ENCODE measurements at regions not wholly inside any gene's neighbourhood (a gene's known extent, or its start where the extent isn't known, plus 50 kb on each side); places are given as distances from the start of the nearest gene placed in this dataset.

- no peaks in the 10 kb centered on the region for H3K36me3 ChIP-seq (ENCODE audit: control insufficient read depth in 1 of 2, insufficient read depth in 2 of 2, low read length in 1 of 2)
- DNase-seq = no peak
- no peaks in the 10 kb centered on the region for H3K9me3 ChIP-seq (ENCODE audit: control insufficient read depth, low read length)
- no peak overlapping the region for H3K4me3 ChIP-seq (ENCODE audit: low read length in 2 of 2)
- H3K4me1 ChIP-seq (ENCODE audit: control insufficient read depth in 1 of 2, insufficient read depth in 2 of 2, low read length in 2 of 2) = no peaks in the 10 kb centered on the region
- H3K27me3 ChIP-seq (ENCODE audit: control insufficient read depth in 1 of 2, insufficient read depth in 2 of 2, low read length in 1 of 2) = no peaks in the 10 kb centered on the region
- no peak for ATAC-seq (ENCODE audit: low FRiP score)
- intact Hi-C loops (cut with DNase I) = no loop called here
- no peak overlapping the region for H3K27ac ChIP-seq (ENCODE audit: low read depth in 1 of 2, low read length in 2 of 2)
- WGBS, 2 donors = 59 to 68% methylated on average over 2 of the region's 2 CpGs
Observed at GRCh38 chrX:80206647-80207046, 192.1 kb downstream of the TBX22 start.

- intact Hi-C loops (cut with DNase I) = no loop called here
- Histone ChIP-seq H3K36me3 (ENCODE audit: control insufficient read depth in 1 of 2, insufficient read depth in 2 of 2, low read length in 1 of 2) (no peaks in the 10 kb centered on the region), H3K4me1 (ENCODE audit: control insufficient read depth in 1 of 2, insufficient read depth in 2 of 2, low read length in 2 of 2) (no peaks in the 10 kb centered on the region), H3K4me3 (ENCODE audit: low read length in 2 of 2) (no peak overlapping the region), H3K27ac (ENCODE audit: low read depth in 1 of 2, low read length in 2 of 2) (no peak overlapping the region), H3K27me3 (ENCODE audit: control insufficient read depth in 1 of 2, insufficient read depth in 2 of 2, low read length in 1 of 2) (no peaks in the 10 kb centered on the region), H3K9me3 (ENCODE audit: control insufficient read depth, low read length) (no peaks in the 10 kb centered on the region)
- DNase-seq = no peak
- ATAC-seq (ENCODE audit: low FRiP score) = peak; percentile 22
- WGBS, 2 donors = 71 to 85% methylated on average over 6 of the region's 6 CpGs
Observed at GRCh38 chrX:80207327-80207726, 192.8 kb downstream of the TBX22 start.

GRCh38 chrX:80216086-80216485, 201.5 kb downstream of the TBX22 start:
- 63 to 65% methylated on average over 2 of the region's 2 CpGs for WGBS, 2 donors
- no peak for ATAC-seq (ENCODE audit: low FRiP score)

DNA sequence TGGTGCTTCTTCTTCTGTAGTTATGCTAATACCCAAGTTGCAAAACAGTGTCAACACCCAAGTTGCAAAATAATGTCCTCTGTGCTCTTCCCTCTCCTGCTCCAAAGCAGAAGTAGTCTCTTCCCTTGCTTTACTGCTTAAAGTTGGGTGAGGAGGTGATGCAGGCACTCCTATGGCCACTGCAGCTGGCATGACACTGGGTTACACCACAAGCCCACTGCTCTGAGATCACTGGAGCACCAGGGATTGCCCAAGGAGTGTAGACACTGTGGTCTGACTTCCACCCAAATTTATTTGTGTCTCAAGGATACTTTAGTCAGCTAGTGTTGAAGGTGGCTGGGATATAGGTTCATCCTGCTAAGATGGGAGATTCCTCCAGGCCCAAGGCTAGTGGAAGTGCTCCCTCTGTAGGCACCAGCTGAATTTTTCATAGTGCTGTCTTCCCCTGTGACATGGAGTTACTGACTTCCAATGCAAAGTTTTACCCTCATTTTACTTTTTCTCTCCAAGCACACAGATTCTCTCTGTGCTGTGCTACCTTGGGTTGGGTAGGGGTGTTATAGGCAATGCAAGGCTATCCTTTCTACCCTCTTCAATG, 196.2 kb upstream of the TENT5D start:
- no peaks in the 10 kb centered on the region for H3K4me1 ChIP-seq (ENCODE audit: control insufficient read depth in 1 of 2, insufficient read depth in 2 of 2, low read length in 2 of 2)
- H3K4me3 ChIP-seq (ENCODE audit: low read length in 2 of 2) = no peak overlapping the region
- H3K36me3 ChIP-seq (ENCODE audit: control insufficient read depth in 1 of 2, insufficient read depth in 2 of 2, low read length in 1 of 2) = no peaks in the 10 kb centered on the region
- ATAC-seq (ENCODE audit: low FRiP score) = no peak
- no peaks in the 10 kb centered on the region for H3K9me3 ChIP-seq (ENCODE audit: control insufficient read depth, low read length)
- intact Hi-C loops (cut with DNase I) = no loop called here
- H3K27ac ChIP-seq (ENCODE audit: low read depth in 1 of 2, low read length in 2 of 2) = no peak overlapping the region
- DNase-seq = no peak
- no peaks in the 10 kb centered on the region for H3K27me3 ChIP-seq (ENCODE audit: control insufficient read depth in 1 of 2, insufficient read depth in 2 of 2, low read length in 1 of 2)

More at GRCh38 chrX:80216086-80216485, 201.5 kb downstream of the TBX22 start:
- Histone ChIP-seq H3K9me3 (ENCODE audit: control insufficient read depth, low read length) (no peaks in the 10 kb centered on the region), H3K27me3 (ENCODE audit: control insufficient read depth in 1 of 2, insufficient read depth in 2 of 2, low read length in 1 of 2) (no peaks in the 10 kb centered on the region), H3K4me3 (ENCODE audit: low read length in 2 of 2) (no peak overlapping the region), H3K27ac (ENCODE audit: low read depth in 1 of 2, low read length in 2 of 2) (no peak overlapping the region), H3K4me1 (ENCODE audit: control insufficient read depth in 1 of 2, insufficient read depth in 2 of 2, low read length in 2 of 2) (no peaks in the 10 kb centered on the region), H3K36me3 (ENCODE audit: control insufficient read depth in 1 of 2, insufficient read depth in 2 of 2, low read length in 1 of 2) (no peaks in the 10 kb centered on the region)
- intact Hi-C loops (cut with DNase I) = no loop called here
- DNase-seq = no peak

- Histone ChIP-seq H3K27ac (ENCODE audit: low read depth in 1 of 2, low read length in 2 of 2) (no peak overlapping the region), H3K27me3 (ENCODE audit: control insufficient read depth in 1 of 2, insufficient read depth in 2 of 2, low read length in 1 of 2) (no peaks in the 10 kb centered on the region), H3K4me1 (ENCODE audit: control insufficient read depth in 1 of 2, insufficient read depth in 2 of 2, low read length in 2 of 2) (no peaks in the 10 kb centered on the region), H3K4me3 (ENCODE audit: low read length in 2 of 2) (no peak overlapping the region), H3K9me3 (ENCODE audit: control insufficient read depth, low read length) (no peaks in the 10 kb centered on the region), H3K36me3 (ENCODE audit: control insufficient read depth in 1 of 2, insufficient read depth in 2 of 2, low read length in 1 of 2) (no peaks in the 10 kb centered on the region)
- DNase-seq (no peak), ATAC-seq (ENCODE audit: low FRiP score) (no peak)
- intact Hi-C loops (cut with DNase I) = no loop called here
- 60 to 67% methylated on average over 2 of the region's 2 CpGs for WGBS, 2 donors
Observed at GRCh38 chrX:80229626-80230025, 190.6 kb upstream of the TENT5D start.

- intact Hi-C loops (cut with DNase I) = no loop called here
- H3K4me1 ChIP-seq (ENCODE audit: control insufficient read depth in 1 of 2, insufficient read depth in 2 of 2, low read length in 2 of 2) = no peaks in the 10 kb centered on the region
- ATAC-seq (ENCODE audit: low FRiP score) (no peak), DNase-seq (no peak)
- H3K9me3 ChIP-seq (ENCODE audit: control insufficient read depth, low read length) = no peaks in the 10 kb centered on the region
- no peaks in the 10 kb centered on the region for H3K27me3 ChIP-seq (ENCODE audit: control insufficient read depth in 1 of 2, insufficient read depth in 2 of 2, low read length in 1 of 2)
- H3K4me3 ChIP-seq (ENCODE audit: low read length in 2 of 2) = no peak overlapping the region
- WGBS, 2 donors = 46 to 64% methylated on average over 5 of the region's 5 CpGs
- H3K36me3 ChIP-seq (ENCODE audit: control insufficient read depth in 1 of 2, insufficient read depth in 2 of 2, low read length in 1 of 2) = no peaks in the 10 kb centered on the region
- no peak overlapping the region for H3K27ac ChIP-seq (ENCODE audit: low read depth in 1 of 2, low read length in 2 of 2)
Observed at GRCh38 chrX:80237072-80237471, 183.2 kb upstream of the TENT5D start.

- Histone ChIP-seq H3K4me1 (ENCODE audit: control insufficient read depth in 1 of 2, insufficient read depth in 2 of 2, low read length in 2 of 2) (no peaks in the 10 kb centered on the region), H3K9me3 (ENCODE audit: control insufficient read depth, low read length) (no peaks in the 10 kb centered on the region), H3K27me3 (ENCODE audit: control insufficient read depth in 1 of 2, insufficient read depth in 2 of 2, low read length in 1 of 2) (no peaks in the 10 kb centered on the region), H3K4me3 (ENCODE audit: low read length in 2 of 2) (no peak overlapping the region), H3K27ac (ENCODE audit: low read depth in 1 of 2, low read length in 2 of 2) (no peak overlapping the region), H3K36me3 (ENCODE audit: control insufficient read depth in 1 of 2, insufficient read depth in 2 of 2, low read length in 1 of 2) (no peaks in the 10 kb centered on the region)
- 22 to 27% methylated on average over 2 of the region's 2 CpGs for WGBS, 2 donors
- no peak for ATAC-seq (ENCODE audit: low FRiP score)
- intact Hi-C loops (cut with DNase I) = no loop called here
- DNase-seq = no peak
Observed at GRCh38 chrX:80246271-80246670, 174.0 kb upstream of the TENT5D start.

DNA sequence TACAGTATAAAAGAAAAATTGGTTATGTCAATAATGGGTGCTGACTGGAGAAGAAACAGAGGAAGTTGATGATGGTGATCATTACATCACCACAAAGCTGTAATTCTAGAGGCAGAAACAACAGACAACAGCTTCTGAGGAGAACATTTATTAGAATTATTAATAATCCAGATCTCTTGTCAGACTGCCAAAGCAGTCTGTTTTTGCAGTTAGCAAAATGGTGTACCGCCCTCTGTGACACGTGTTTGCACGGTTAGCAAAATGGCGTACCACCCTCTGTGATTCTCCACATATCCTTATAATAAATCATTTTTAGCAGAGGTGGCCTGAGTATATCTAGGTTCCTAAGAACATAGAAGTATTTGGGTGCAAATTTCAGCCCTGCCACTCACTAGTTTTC, 154.0 kb upstream of the TENT5D start:
- intact Hi-C loops (cut with DNase I) = no loop called here
- no peaks in the 10 kb centered on the region for H3K36me3 ChIP-seq (ENCODE audit: control insufficient read depth in 1 of 2, insufficient read depth in 2 of 2, low read length in 1 of 2)
- no peaks in the 10 kb centered on the region for H3K9me3 ChIP-seq (ENCODE audit: control insufficient read depth, low read length)
- no peak overlapping the region for H3K4me3 ChIP-seq (ENCODE audit: low read length in 2 of 2)
- ATAC-seq (ENCODE audit: low FRiP score) = no peak
- no peak overlapping the region for H3K27ac ChIP-seq (ENCODE audit: low read depth in 1 of 2, low read length in 2 of 2)
- WGBS, 2 donors = 78 to 81% methylated on average over 4 of the region's 4 CpGs
- no peak for DNase-seq
- no peaks in the 10 kb centered on the region for H3K4me1 ChIP-seq (ENCODE audit: control insufficient read depth in 1 of 2, insufficient read depth in 2 of 2, low read length in 2 of 2)
- no peaks in the 10 kb centered on the region for H3K27me3 ChIP-seq (ENCODE audit: control insufficient read depth in 1 of 2, insufficient read depth in 2 of 2, low read length in 1 of 2)

GRCh38 chrX:80266979-80267378, 153.3 kb upstream of the TENT5D start:
- Histone ChIP-seq H3K27me3 (ENCODE audit: control insufficient read depth in 1 of 2, insufficient read depth in 2 of 2, low read length in 1 of 2) (no peaks in the 10 kb centered on the region), H3K4me3 (ENCODE audit: low read length in 2 of 2) (no peak overlapping the region), H3K36me3 (ENCODE audit: control insufficient read depth in 1 of 2, insufficient read depth in 2 of 2, low read length in 1 of 2) (no peaks in the 10 kb centered on the region), H3K4me1 (ENCODE audit: control insufficient read depth in 1 of 2, insufficient read depth in 2 of 2, low read length in 2 of 2) (no peaks in the 10 kb centered on the region), H3K9me3 (ENCODE audit: control insufficient read depth, low read length) (no peaks in the 10 kb centered on the region), H3K27ac (ENCODE audit: low read depth in 1 of 2, low read length in 2 of 2) (no peak overlapping the region)
- ATAC-seq (ENCODE audit: low FRiP score) = no peak
- intact Hi-C loops (cut with DNase I) = no loop called here
- DNase-seq = no peak

Data from aorta (tissue), 5 donors.